H1 (cell line): ENCODE measurements at regions not wholly inside any gene's neighbourhood (a gene's known extent, or its start where the extent isn't known, plus 50 kb on each side); places are given as distances from the start of the nearest gene placed in this dataset.

Experiments
- CTCF ChIA-PET: fragments of 300-600 bp; sonication (Branson Sonifier 250); formaldehyde crosslinking; loops from one replicate; lab custom pipeline; 2021; ENCODE audit not compliant: partially characterized antibody; lab: Charles Lee
- POLR2A ChIA-PET: fragments of 300-600 bp; sonication (Branson Sonifier 250); formaldehyde crosslinking; loops from one replicate; lab custom pipeline; 2021; ENCODE audit warnings: inconsistent platforms; ENCODE audit not compliant: partially characterized antibody; lab: Charles Lee
- DNase-seq, 2 experiments: peaks; one replicate each; pipeline versions ENCODE4 v3.0.0 to v3.0.0-alpha.2; 2010 to 2022; ENCODE audit warnings: low spot score in 2 of 2, low read depth in 1 of 2, mixed read lengths in 1 of 2
- FAIRE-seq: peaks from 2 replicates; lab custom pipeline; 2011; peaks lifted over from hg19 to GRCh38; lab: Jason Lieb, UNC
- H2AFZ ChIP-seq: 2 replicates; pipeline ENCODE4 v1.8.1; 2012; ENCODE audit warnings: low read length, inconsistent platforms
- H2AK5ac ChIP-seq: 2 replicates; pipeline ENCODE4 v1.6.1; 2013; ENCODE audit warnings: low read depth, low read length
- H2BK120ac ChIP-seq: replicated peaks from 2 replicates; pipeline ENCODE3; 2013; ENCODE audit warnings: low read depth, low read length, inconsistent platforms
- H2BK12ac ChIP-seq: 2 replicates; pipeline ENCODE4 v1.6.1; 2013; ENCODE audit warnings: low read depth, low read length
- H2BK15ac ChIP-seq: 2 replicates; pipeline ENCODE4 v1.6.1; 2013; ENCODE audit warnings: low read length
- H2BK20ac ChIP-seq: 2 replicates; pipeline ENCODE4 v1.6.1; 2013; ENCODE audit warnings: low read length
- H2BK5ac ChIP-seq: 2 replicates; pipeline ENCODE4 v1.6.1; 2013; ENCODE audit warnings: low read depth, low read length
- H3K14ac ChIP-seq: 2 replicates; pipeline ENCODE4 v1.6.1; 2013; ENCODE audit warnings: inconsistent platforms; ENCODE audit not compliant: insufficient read length
- H3K18ac ChIP-seq: 2 replicates; pipeline ENCODE4 v1.6.1; 2013; ENCODE audit warnings: low read length; ENCODE audit errors: extremely low read depth
- H3K23ac ChIP-seq: 2 replicates; pipeline ENCODE4 v1.6.1; 2013; ENCODE audit warnings: inconsistent platforms; ENCODE audit not compliant: insufficient read length
- H3K23me2 ChIP-seq: 2 replicates; pipeline ENCODE4 v1.6.1; 2013; ENCODE audit warnings: low read depth, low read length
- H3K27ac ChIP-seq: 2 replicates; pipeline ENCODE4 v1.6.1; 2011; ENCODE audit warnings: low read depth, low read length, inconsistent platforms
- H3K27me3 ChIP-seq, 4 experiments: replicated peaks in 1 of 4; 1 replicate in 1 of 4; 2 replicates in 3 of 4; pipeline versions ENCODE4 v1.6.1 to v1.8.1; 2011 to 2013; ENCODE audit warnings: low read length in 3 of 4, mild to moderate bottlenecking in 3 of 4, inconsistent platforms in 2 of 4, mixed read lengths in 2 of 4, moderate library complexity in 1 of 4; ENCODE audit not compliant: control insufficient read depth in 3 of 4, insufficient read depth in 3 of 4; ENCODE audit errors: extremely low read depth in 1 of 4
- H3K36me3 ChIP-seq, 4 experiments: 2 replicates each; pipeline versions ENCODE4 v1.6.1 to v1.8.1; 2011 to 2013; ENCODE audit warnings: mild to moderate bottlenecking in 4 of 4, low read length in 3 of 4, moderate library complexity in 2 of 4, control low read depth in 1 of 4, inconsistent platforms in 1 of 4; ENCODE audit not compliant: insufficient read depth in 4 of 4, control insufficient read depth in 2 of 4
- H3K4ac ChIP-seq: replicated peaks from 2 replicates; pipeline ENCODE3; 2013; ENCODE audit warnings: low read length, low read depth, mixed read lengths, inconsistent platforms; ENCODE audit not compliant: insufficient read length
- H3K4me1 ChIP-seq, 4 experiments: replicated peaks in 1 of 4; 1 replicate in 1 of 4; 2 replicates in 3 of 4; pipeline versions ENCODE4 v1.6.1 to v1.8.1; 2011 to 2013; ENCODE audit warnings: low read length in 3 of 4, inconsistent platforms in 2 of 4, mixed read lengths in 1 of 4; ENCODE audit not compliant: insufficient read depth in 4 of 4, control insufficient read depth in 3 of 4
- H3K4me2 ChIP-seq, 2 experiments: 2 replicates each; pipeline versions ENCODE4 v1.6.1 to v1.8.1; 2011 to 2013; ENCODE audit warnings: low read depth in 2 of 2, low read length in 2 of 2, control low read depth in 1 of 2, inconsistent platforms in 1 of 2, mild to moderate bottlenecking in 1 of 2; ENCODE audit not compliant: insufficient read depth in 1 of 2
- H3K4me3 ChIP-seq, 4 experiments: fragments of 200-600, 300-600 bp in 1 of 4; sonication (generic), shearing (Covaris generic), sonication (Bioruptor Twin) in 1 of 4; 2 replicates each; pipeline versions ENCODE4 v1.5.1 to v1.8.1; 2011 to 2016; ENCODE audit warnings: low read length in 4 of 4, low read depth in 3 of 4, control low read depth in 2 of 4, inconsistent platforms in 2 of 4, mild to moderate bottlenecking in 2 of 4, mixed read lengths in 1 of 4, moderate library complexity in 1 of 4; ENCODE audit not compliant: insufficient read depth in 2 of 4; ENCODE audit errors: extremely low read depth in 1 of 4
- H3K56ac ChIP-seq: replicated peaks from 2 replicates; pipeline ENCODE3; 2013; ENCODE audit warnings: low read depth, mild to moderate bottlenecking, mixed read lengths, low read length, inconsistent platforms; ENCODE audit not compliant: insufficient read length
- H3K79me1 ChIP-seq: 2 replicates; pipeline ENCODE4 v1.6.1; 2013; ENCODE audit warnings: low read depth, low read length, control low read depth
- H3K79me2 ChIP-seq, 2 experiments: 2 replicates each; pipeline versions ENCODE4 v1.6.1 to v1.8.1; 2012 to 2013; ENCODE audit warnings: low read length in 2 of 2, mild to moderate bottlenecking in 2 of 2, inconsistent platforms in 1 of 2; ENCODE audit not compliant: insufficient read depth in 2 of 2, control insufficient read depth in 1 of 2
- H3K9ac ChIP-seq, 4 experiments: replicated peaks in 1 of 4; 1 replicate in 1 of 4; 2 replicates in 3 of 4; pipeline versions ENCODE4 v1.6.1 to v1.8.1; 2011 to 2013; ENCODE audit warnings: low read depth in 3 of 4, low read length in 3 of 4, control low read depth in 2 of 4, mild to moderate bottlenecking in 2 of 4, moderate library complexity in 2 of 4, inconsistent platforms in 1 of 4; ENCODE audit errors: extremely low read depth in 1 of 4
- H3K9me3 ChIP-seq, 2 experiments: 2 replicates each; pipeline versions ENCODE4 v1.6.1 to v1.8.1; 2012 to 2013; ENCODE audit warnings: mild to moderate bottlenecking in 2 of 2, moderate library complexity in 2 of 2, control low read depth in 1 of 2, inconsistent platforms in 1 of 2, low read depth in 1 of 2, low read length in 1 of 2, mixed read lengths in 1 of 2; ENCODE audit not compliant: insufficient read depth in 2 of 2
- H4K20me1 ChIP-seq, 2 experiments: replicated peaks in 1 of 2; 2 replicates each; pipeline versions ENCODE3 to v1.8.1; 2011 to 2013; ENCODE audit warnings: inconsistent platforms in 2 of 2, low read length in 2 of 2, mild to moderate bottlenecking in 1 of 2; ENCODE audit not compliant: insufficient read depth in 2 of 2, control insufficient read depth in 1 of 2
- H4K5ac ChIP-seq: 2 replicates; pipeline ENCODE4 v1.6.1; 2013; ENCODE audit warnings: low read length, low read depth, mixed read lengths, inconsistent platforms; ENCODE audit not compliant: insufficient read length
- H4K8ac ChIP-seq: 2 replicates; pipeline ENCODE4 v1.8.0; 2013; ENCODE audit warnings: mild to moderate bottlenecking, moderate library complexity, low read length, inconsistent platforms; ENCODE audit not compliant: insufficient read depth; ENCODE audit errors: extremely low read depth
- H4K91ac ChIP-seq: replicated peaks from 2 replicates; pipeline ENCODE3; 2013; ENCODE audit warnings: low read length, mixed read lengths, inconsistent platforms; ENCODE audit not compliant: insufficient read length
- BCL11A ChIP-seq, 2 experiments: IDR thresholded peaks; one replicate each; pipeline ENCODE4 v1.6.1; 2011; ENCODE audit warnings: low read depth in 2 of 2, low read length in 2 of 2, mild to moderate bottlenecking in 2 of 2
- BRCA1 ChIP-seq: IDR thresholded peaks from 2 replicates; pipeline ENCODE4 v1.6.1; 2012; ENCODE audit warnings: low read depth, low read length, improper control_type of control experiment
- CREB1 ChIP-seq: IDR thresholded peaks from 2 replicates; pipeline ENCODE4 v1.6.1; 2012; ENCODE audit warnings: inconsistent platforms
- EP300 ChIP-seq, 2 experiments: IDR thresholded peaks; 1 replicate in 1 of 2; 2 replicates in 1 of 2; pipeline ENCODE4 v1.6.1; 2011 to 2012; ENCODE audit warnings: low read depth in 2 of 2, low read length in 2 of 2, mild to moderate bottlenecking in 2 of 2, borderline replicate concordance in 1 of 2, inconsistent platforms in 1 of 2, moderate library complexity in 1 of 2
- KDM1A ChIP-seq: fragments of 200-600, 300-600 bp; sonication (generic); IDR thresholded peaks from 2 replicates; pipeline ENCODE4 v1.7.1; 2016; ENCODE audit warnings: mild to moderate bottlenecking, low read length, borderline replicate concordance
- NANOG ChIP-seq: IDR thresholded peaks from 2 replicates; pipeline ENCODE4 v1.6.1; 2011; ENCODE audit warnings: low read length, low read depth, mild to moderate bottlenecking, inconsistent platforms; ENCODE audit not compliant: insufficient read depth, poor library complexity, severe bottlenecking
- RNF2 ChIP-seq: fragments of 200-900, 300-1000 bp; sonication (generic); IDR thresholded peaks from 2 replicates; pipeline ENCODE4 v1.7.1; 2016; ENCODE audit warnings: borderline replicate concordance, low read depth, mild to moderate bottlenecking, antibody characterized with exemption, low read length; ENCODE audit not compliant: poor library complexity, severe bottlenecking; ENCODE audit errors: missing control alignments
- RXRA ChIP-seq: IDR thresholded peaks from 2 replicates; pipeline ENCODE4 v1.6.1; 2011; ENCODE audit warnings: low read depth, mild to moderate bottlenecking, low read length, moderate library complexity; ENCODE audit not compliant: insufficient read depth
- SP1 ChIP-seq: IDR thresholded peaks from 2 replicates; pipeline ENCODE4 v1.6.1; 2011; ENCODE audit warnings: low read depth, low read length
- SP4 ChIP-seq: IDR thresholded peaks from 2 replicates; pipeline ENCODE4 v1.6.1; 2012; ENCODE audit warnings: low read length, inconsistent platforms
- TEAD4 ChIP-seq: IDR thresholded peaks from 2 replicates; pipeline ENCODE4 v1.6.1; 2012; ENCODE audit warnings: low read depth, low read length, inconsistent platforms, mixed read lengths
- WGBS, 2 experiments: shearing (Covaris generic) in 1 of 2; methylation state at CpG; one replicate each; pipeline versions ENCODE4 v1.1.6 to v1.1.7; 2013 to 2015; ENCODE audit warnings: low lambda C conversion rate in 2 of 2, mixed read lengths in 2 of 2, inconsistent platforms in 1 of 2, low coverage in 1 of 2, missing lambda C conversion rate in 1 of 2; ENCODE audit not compliant: insufficient replicate concordance in 2 of 2, insufficient coverage in 1 of 2, insufficient read length in 1 of 2; ENCODE audit errors: extremely low coverage in 1 of 2, missing lambda C conversion rate in 1 of 2; 5-methylcytosine and 5-hydroxymethylcytosine counted together
- TF ChIP-seq, protein P1 (sequence below), 3 experiments: IDR thresholded peaks; 1 replicate in 2 of 3; 2 replicates in 1 of 3; pipeline versions ENCODE4 v1.5.1 to v1.6.1; 2011; ENCODE audit warnings: low read length in 3 of 3, mild to moderate bottlenecking in 3 of 3, inconsistent platforms in 2 of 3, low read depth in 1 of 3, moderate library complexity in 1 of 3; ENCODE audit not compliant: insufficient read depth in 1 of 3; ENCODE audit errors: control extremely low read depth in 1 of 3

DNA sequence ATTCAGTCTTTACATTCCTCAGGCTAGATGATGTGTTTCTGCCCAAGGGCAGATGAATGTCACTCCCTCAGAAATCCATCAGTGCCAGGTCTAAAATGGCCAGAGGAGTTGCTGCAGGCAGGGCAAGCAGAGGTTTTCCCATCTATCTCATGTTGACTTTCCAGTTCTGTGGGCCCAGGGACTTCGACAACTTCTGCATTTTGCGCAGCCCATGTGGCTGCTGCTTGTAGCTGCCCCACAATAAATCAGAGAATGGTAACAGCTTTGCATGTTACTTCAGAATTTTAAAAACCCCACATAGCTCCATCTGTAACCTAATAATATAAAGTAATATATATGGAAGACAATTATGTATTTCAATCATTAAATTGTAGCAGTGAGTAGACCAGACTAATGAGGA is 1367.7 kb upstream of the AGA start:
- ChIA-PET POLR2A (no interaction called here), CTCF (no interaction called here)
- H2BK20ac ChIP-seq = no peak overlapping the region
- no peak overlapping the region for H3K4me3 ChIP-seq
- no peaks in the 10 kb centered on the region for H3K79me2 ChIP-seq
- H3K9ac ChIP-seq = no peak overlapping the region
- 91% methylated on average over 2 of the region's 2 CpGs; no CpG with 5 or more reads in 1 of the 2 experiments for WGBS, 2 experiments
- H2AFZ ChIP-seq = 0 out of 2 replicates have a peak overlapping the region, but pooled peaks have one; percentile 55
- no peak overlapping the region for H4K91ac ChIP-seq
- H3K23me2 ChIP-seq = no peaks in the 10 kb centered on the region
- H3K4me2 ChIP-seq = no peak overlapping the region
- H3K18ac ChIP-seq = no peak overlapping the region
- FAIRE-seq (no peak), DNase-seq (no peak)
- no peak overlapping the region for H3K27ac ChIP-seq
- no peak overlapping the region for H3K4ac ChIP-seq
- no peak overlapping the region for H3K56ac ChIP-seq
- no peak overlapping the region for H4K5ac ChIP-seq
- no peak overlapping the region for H3K23ac ChIP-seq
- no peak overlapping the region for H2BK15ac ChIP-seq
- H3K36me3 ChIP-seq = no peaks in the 10 kb centered on the region
- H2BK120ac ChIP-seq = no peak overlapping the region
- H2AK5ac ChIP-seq = no peak overlapping the region
- H3K9me3 ChIP-seq = 0 out of 4 replicates have a peak, but pooled peaks cover 0 to 2% of the 10 kb centered on the region in 2 experiments
- H4K8ac ChIP-seq = no peak overlapping the region
- H2BK5ac ChIP-seq = no peak overlapping the region
- H2BK12ac ChIP-seq = no peak overlapping the region
- no peaks in the 10 kb centered on the region for H3K79me1 ChIP-seq
- no peaks in the 10 kb centered on the region for H4K20me1 ChIP-seq
- no peaks in the 10 kb centered on the region; a peak in 1 of 7 replicates for H3K27me3 ChIP-seq
- H3K4me1 ChIP-seq = no peaks in the 10 kb centered on the region
- H3K14ac ChIP-seq = no peak overlapping the region
- TF ChIP-seq BCL11A (IDR thresholded peaks at IDR 0.05; ENCODE audit: low read depth in 2 of 2, low read length in 2 of 2) = no peak
- TF ChIP-seq BRCA1 = no peak
- TF ChIP-seq SP1 = no peak
- TF ChIP-seq RNF2 = no peak
- TF ChIP-seq, protein P1, sequence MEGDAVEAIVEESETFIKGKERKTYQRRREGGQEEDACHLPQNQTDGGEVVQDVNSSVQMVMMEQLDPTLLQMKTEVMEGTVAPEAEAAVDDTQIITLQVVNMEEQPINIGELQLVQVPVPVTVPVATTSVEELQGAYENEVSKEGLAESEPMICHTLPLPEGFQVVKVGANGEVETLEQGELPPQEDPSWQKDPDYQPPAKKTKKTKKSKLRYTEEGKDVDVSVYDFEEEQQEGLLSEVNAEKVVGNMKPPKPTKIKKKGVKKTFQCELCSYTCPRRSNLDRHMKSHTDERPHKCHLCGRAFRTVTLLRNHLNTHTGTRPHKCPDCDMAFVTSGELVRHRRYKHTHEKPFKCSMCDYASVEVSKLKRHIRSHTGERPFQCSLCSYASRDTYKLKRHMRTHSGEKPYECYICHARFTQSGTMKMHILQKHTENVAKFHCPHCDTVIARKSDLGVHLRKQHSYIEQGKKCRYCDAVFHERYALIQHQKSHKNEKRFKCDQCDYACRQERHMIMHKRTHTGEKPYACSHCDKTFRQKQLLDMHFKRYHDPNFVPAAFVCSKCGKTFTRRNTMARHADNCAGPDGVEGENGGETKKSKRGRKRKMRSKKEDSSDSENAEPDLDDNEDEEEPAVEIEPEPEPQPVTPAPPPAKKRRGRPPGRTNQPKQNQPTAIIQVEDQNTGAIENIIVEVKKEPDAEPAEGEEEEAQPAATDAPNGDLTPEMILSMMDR (IDR thresholded peaks at IDR 0.05; ENCODE audit: control extremely low read depth in 1 of 3, insufficient read depth in 1 of 3, low read depth in 1 of 3, low read length in 3 of 3) = no peak
- TF ChIP-seq RXRA = no peak
- no peak for TF ChIP-seq EP300 (IDR thresholded peaks at IDR 0.05; ENCODE audit: borderline replicate concordance in 1 of 2, low read depth in 2 of 2, low read length in 2 of 2)
- no peak for TF ChIP-seq KDM1A
- TF ChIP-seq TEAD4 = no peak
- TF ChIP-seq CREB1 = no peak
- TF ChIP-seq SP4 = no peak
- no peak for TF ChIP-seq NANOG
